BE2C (cell line): ENCODE measurements at regions not wholly inside any gene's neighbourhood (a gene's known extent, or its start where the extent isn't known, plus 50 kb on each side); places are given as distances from the start of the nearest gene placed in this dataset.

Experiments used
- DNase-seq: peaks from one replicate; pipeline ENCODE4 v3.0.0-alpha.2; 2020
- H3K27me3 ChIP-seq: fragments of 250-450 bp; sonication (Bioruptor Pico); 2 replicates; pipeline ENCODE4 v1.5.1; 2020; ENCODE audit warnings: mild to moderate bottlenecking
- H3K36me3 ChIP-seq: fragments of 250-450 bp; sonication (Bioruptor Pico); 2 replicates; pipeline ENCODE4 v1.5.1; 2020; ENCODE audit warnings: mild to moderate bottlenecking
- H3K4me1 ChIP-seq: fragments of 250-450 bp; sonication (Bioruptor Pico); 2 replicates; pipeline ENCODE4 v1.5.1; 2020
- H3K4me3 ChIP-seq: 2 replicates; pipeline ENCODE4 v1.5.1; 2011; ENCODE audit warnings: low read depth, low read length
- H3K9me3 ChIP-seq: fragments of 250-450 bp; sonication (Bioruptor Pico); 2 replicates; pipeline ENCODE4 v1.5.1; 2020
- CTCF ChIP-seq: IDR thresholded peaks from 2 replicates; pipeline ENCODE4 v1.5.1; 2012; ENCODE audit warnings: mild to moderate bottlenecking, low read depth, low read length

GRCh38 chr5:4413996-4414395, 726.1 kb upstream of the ADAMTS16 start:
- H3K36me3 ChIP-seq, result no peaks in the 10 kb centered on the region
- no peaks in the 10 kb centered on the region for H3K27me3 ChIP-seq
- TF ChIP-seq CTCF, result no peak
- H3K4me3 ChIP-seq, result no peak overlapping the region
- no peaks in the 10 kb centered on the region for H3K4me1 ChIP-seq
- H3K9me3 ChIP-seq, result no peaks in the 10 kb centered on the region; the same call in 1 of the 2 replicates
- DNase-seq, result no peak

GRCh38 chr5:4418084-4418483, 722.0 kb upstream of the ADAMTS16 start:
- Histone ChIP-seq H3K4me1 (no peaks in the 10 kb centered on the region), H3K36me3 (no peaks in the 10 kb centered on the region), H3K9me3 (peaks cover 6% of the 10 kb centered on the region), H3K27me3 (no peaks in the 10 kb centered on the region), H3K4me3 (no peak overlapping the region)
- DNase-seq, result no peak
- TF ChIP-seq CTCF, result no peak

GRCh38 chr5:4419281-4419680, 720.8 kb upstream of the ADAMTS16 start:
- Histone ChIP-seq H3K36me3 (no peaks in the 10 kb centered on the region), H3K27me3 (no peaks in the 10 kb centered on the region), H3K4me3 (no peak overlapping the region), H3K4me1 (no peaks in the 10 kb centered on the region), H3K9me3 (peaks cover 6% of the 10 kb centered on the region)
- TF ChIP-seq CTCF, result no peak
- DNase-seq, result no peak

- Histone ChIP-seq H3K4me1 (no peaks in the 10 kb centered on the region), H3K27me3 (no peaks in the 10 kb centered on the region), H3K4me3 (no peak overlapping the region), H3K36me3 (no peaks in the 10 kb centered on the region), H3K9me3 (peaks cover 6% of the 10 kb centered on the region)
- no peak for DNase-seq
- no peak for TF ChIP-seq CTCF
Measured at GRCh38 chr5:4420177-4420576, 720.0 kb upstream of the ADAMTS16 start.

- no peak for TF ChIP-seq CTCF
- Histone ChIP-seq H3K27me3 (no peaks in the 10 kb centered on the region), H3K4me1 (no peaks in the 10 kb centered on the region), H3K9me3 (peaks cover 6% of the 10 kb centered on the region), H3K36me3 (no peaks in the 10 kb centered on the region), H3K4me3 (no peak overlapping the region)
- no peak for DNase-seq
Measured at GRCh38 chr5:4420681-4421080, 719.4 kb upstream of the ADAMTS16 start.

- DNase-seq, result no peak
- TF ChIP-seq CTCF, result no peak
- peaks cover 6% of the 10 kb centered on the region for H3K9me3 ChIP-seq
- H3K27me3 ChIP-seq, result no peaks in the 10 kb centered on the region
- no peaks in the 10 kb centered on the region for H3K36me3 ChIP-seq
- no peaks in the 10 kb centered on the region for H3K4me1 ChIP-seq
- H3K4me3 ChIP-seq, result no peak overlapping the region
Measured at GRCh38 chr5:4422247-4422646, 717.9 kb upstream of the ADAMTS16 start.
